Right lung (tissue), 2 donors: ENCODE measurements at regions not wholly inside any gene's neighbourhood (a gene's known extent, or its start where the extent isn't known, plus 50 kb on each side); places are given as distances from the start of the nearest gene placed in this dataset.
"Not testable (repeated sequence)": the region's sequence is repeated elsewhere in the genome, so short reads cannot be mapped to it uniquely, and the experiment has no call there.

Experiments
- DNase-seq, 2 donors: peaks; one replicate each; pipeline ENCODE4 v3.0.0-alpha.2; 2013

- no peak for DNase-seq
Measured at GRCh38 chr4:103499094-103499493, 220.7 kb downstream of the TACR3 start.

DNA sequence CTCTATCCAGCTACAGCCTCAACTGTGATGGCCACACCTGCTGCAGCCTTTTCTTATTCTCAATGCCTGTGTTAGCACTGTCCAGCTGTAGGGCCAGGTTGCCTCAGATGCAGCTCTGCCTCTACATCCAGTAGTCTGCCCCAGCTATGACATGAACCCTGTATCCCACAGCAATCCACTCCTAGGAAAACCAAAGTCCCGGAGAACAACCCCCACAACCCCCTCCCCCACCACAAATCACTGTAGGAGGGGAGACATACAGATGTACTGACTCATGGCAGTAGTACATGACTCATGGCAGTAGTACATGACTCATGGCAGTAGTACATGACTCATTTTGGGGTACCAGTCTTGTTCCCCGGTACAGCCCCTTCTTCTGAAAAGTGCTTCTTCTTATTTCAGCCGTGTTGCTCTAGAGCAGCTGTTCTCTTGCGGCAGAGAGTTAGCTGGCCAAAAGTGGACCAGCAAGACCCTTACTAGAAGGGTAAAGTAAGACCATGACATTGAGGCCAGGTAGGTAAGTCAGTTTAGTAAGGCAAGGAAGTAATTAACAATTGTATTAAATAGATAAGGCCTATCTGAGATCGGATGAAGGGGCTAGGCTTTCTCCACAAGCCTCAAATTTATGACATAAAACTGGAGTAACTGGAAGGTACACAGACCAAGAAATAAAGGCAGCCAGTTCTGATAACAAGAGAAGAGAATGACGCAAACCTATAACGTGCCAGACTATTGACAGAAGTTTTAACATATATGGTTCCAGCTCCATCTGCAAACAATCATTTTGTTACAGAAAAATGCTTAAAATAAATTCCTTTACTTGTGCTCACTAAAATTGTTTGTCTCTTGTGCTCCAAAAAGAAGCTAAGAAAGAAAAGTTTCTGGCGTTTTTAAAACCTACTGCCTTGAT lies 221.4 kb downstream of the TACR3 start:
- DNase-seq: no peak

- DNase-seq: no peak
Measured at GRCh38 chr4:103497692-103498091, 222.1 kb downstream of the TACR3 start.

GRCh38 chr4:103496800-103497199 lies 223.0 kb downstream of the TACR3 start:
- DNase-seq: no peak

GRCh38 chr4:103493450-103494159 lies 226.2 kb downstream of the TACR3 start:
- DNase-seq: no peak

DNA sequence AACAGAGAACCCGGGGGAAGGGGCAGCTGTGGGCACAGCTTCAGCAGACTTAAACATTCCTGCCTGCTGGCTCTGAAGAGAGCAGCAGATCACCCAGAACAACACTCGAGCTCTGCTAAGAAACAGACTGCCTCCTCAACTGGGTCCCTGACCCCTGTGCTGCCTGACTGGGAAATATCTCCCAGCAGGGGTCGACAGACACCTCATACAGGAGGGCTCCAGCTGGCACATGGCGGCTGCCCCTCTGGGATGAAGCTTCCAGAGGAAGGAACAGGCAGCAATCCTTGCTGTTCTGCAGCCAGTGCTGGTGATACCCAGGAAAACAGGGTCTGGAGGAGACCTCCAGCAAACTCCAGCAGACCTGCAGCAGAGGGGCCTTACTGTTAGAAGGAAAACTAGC lies 234.5 kb downstream of the TACR3 start:
- DNase-seq: not testable (repeated sequence)

DNA sequence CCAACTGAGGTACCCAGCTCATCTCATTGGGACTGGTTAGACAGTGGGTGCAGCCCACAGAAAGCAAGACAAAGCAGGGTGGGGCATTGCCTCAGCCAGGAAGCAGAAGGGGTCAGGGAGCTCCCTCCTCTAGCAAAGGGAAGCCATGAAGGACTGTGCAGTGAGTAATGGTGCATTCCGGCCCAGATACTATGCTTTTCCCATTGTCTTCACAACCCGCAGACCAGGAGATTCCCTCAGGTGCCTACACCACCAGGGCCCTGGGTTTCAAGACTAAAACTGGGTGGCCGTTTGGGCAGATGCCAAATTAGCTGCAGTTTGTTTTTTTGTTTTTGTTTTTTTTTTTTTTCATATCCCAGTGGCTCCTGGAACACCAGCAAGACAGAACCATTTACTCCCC lies 235.3 kb downstream of the TACR3 start:
- DNase-seq: no peak

DNA sequence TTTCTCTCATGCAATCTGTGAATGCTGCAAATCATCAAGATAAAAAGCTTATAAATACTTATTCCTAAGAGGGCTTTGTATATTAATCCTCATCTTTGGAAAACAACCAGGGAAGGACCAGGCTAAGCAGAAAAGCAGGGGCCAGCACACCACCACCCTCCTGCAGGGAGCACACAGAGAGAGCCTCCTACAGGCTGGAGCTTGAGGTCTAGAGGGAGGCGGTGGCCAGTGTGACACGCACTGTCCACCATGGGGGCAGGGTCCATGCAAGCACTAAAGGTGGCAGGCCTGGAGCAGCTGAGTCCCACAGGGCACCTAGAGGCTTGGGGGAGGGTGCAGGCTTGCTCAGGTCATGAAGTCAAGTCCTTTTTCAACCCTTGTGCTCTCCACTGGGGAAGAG lies 236.9 kb downstream of the TACR3 start:
- DNase-seq: no peak

DNA sequence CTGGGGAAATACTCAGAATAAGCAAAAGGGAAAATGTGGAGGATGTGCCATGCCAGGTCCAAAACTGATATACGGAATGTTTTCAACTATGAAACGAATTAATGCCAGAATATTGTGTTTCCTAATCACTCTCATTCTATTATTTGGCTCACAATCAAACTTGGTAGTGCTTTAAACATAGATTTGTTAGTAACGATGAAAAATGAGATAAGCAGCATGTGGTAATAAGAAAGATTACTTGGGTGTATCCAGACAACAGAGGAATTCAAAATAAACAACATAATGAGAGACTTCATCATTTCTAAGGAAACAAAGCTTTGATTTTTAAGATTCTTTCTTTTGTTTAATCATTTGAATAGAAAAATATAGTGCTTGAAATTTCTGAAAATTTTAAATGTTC lies 237.3 kb downstream of the TACR3 start:
- no peak for DNase-seq

- no peak for DNase-seq
Measured at GRCh38 chr4:103478734-103479133, 241.1 kb downstream of the TACR3 start.

- no peak for DNase-seq
Measured at GRCh38 chr4:103478210-103478609, 241.6 kb downstream of the TACR3 start.

DNA sequence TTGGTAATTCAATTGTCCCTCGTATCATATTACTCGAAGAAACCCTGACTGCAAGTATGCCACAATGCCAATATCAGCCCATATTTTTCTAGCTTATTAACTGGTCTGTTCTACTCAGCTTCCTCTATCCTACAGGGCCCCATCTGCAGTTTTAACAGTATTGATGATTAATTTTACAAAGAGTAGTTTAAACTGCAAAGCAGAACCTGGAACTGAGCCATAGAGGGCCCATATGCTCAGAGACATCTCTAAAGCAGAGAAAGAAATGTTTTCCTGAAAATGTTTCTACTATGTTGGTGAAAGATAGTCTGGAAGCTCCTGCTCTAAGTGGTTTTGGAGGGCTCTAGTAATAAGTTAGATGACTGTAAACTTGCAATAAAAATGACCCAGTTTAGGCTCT lies 259.4 kb upstream of the CENPE start:
- DNase-seq: no peak

GRCh38 chr4:103451341-103451740 lies 253.2 kb upstream of the CENPE start:
- no peak for DNase-seq

DNA sequence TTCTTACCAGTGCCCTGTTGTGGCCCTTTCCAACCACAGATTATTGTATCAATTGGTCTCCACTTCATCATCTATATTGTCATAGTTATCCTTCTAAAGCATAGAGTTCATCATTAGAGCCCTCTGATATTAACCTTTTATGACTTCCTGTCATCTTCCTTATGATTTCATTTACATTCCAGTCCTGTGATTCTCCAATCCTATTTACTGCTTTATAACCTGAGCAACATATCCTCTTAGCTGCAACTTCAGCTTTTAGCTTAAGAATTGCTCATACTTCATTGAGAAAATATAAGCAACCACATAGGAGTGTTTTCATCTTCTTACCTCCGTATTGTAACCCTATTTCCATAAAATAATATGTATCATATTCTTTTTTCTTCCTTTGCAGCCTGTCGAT lies 252.6 kb upstream of the CENPE start:
- DNase-seq: no peak

DNA sequence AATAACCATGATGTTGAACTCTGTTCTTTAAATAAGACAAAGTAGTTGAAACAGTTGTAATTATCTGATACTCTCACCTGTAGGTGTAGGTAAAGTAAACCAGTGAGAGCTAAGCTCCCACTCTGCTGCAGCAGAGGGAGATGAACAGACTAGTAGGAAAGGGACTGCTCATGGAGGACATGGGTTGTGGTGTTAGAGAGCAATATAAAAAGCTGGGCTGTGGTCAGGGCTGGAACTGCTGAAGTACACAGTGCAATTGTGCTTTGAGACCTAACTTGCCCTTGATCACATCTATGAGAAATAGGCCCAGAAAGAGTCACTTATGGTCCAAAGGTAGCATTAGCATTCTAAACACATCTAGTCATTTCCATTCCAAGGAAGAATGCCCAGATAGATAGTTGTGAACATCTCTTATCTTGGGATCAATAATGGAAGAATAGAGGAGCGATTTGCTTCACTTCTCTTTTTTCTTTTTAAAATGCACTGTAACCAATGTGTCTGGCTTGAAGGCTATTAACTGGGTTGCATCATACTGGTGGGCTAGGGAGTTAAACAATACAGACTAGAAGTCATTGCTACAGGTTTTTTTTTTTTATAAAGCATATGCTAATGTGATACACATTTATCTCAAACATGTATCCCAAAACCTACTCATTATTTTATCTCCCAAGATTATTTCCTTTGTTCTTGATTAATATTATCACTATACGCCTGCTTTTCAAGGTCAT lies 251.3 kb upstream of the CENPE start:
- no peak for DNase-seq

DNA sequence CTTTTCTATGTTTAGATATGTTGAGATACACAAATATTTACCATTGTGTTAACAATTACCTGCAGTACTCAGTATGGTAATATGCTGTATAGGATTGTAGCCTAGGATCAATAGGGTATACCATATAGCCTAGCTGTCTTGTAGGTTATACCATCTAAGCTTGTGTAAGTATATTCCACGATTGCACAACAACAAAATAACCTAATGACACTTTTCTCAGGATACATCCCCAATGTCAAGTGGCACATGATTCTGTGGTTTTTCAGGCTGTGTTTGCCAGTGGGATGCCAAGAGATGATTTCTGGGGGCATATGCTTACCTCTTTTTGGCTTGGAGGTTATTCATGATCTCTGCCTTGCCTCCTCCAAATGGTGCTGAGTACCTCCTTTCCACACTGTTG lies 247.2 kb upstream of the CENPE start:
- no peak for DNase-seq

DNA sequence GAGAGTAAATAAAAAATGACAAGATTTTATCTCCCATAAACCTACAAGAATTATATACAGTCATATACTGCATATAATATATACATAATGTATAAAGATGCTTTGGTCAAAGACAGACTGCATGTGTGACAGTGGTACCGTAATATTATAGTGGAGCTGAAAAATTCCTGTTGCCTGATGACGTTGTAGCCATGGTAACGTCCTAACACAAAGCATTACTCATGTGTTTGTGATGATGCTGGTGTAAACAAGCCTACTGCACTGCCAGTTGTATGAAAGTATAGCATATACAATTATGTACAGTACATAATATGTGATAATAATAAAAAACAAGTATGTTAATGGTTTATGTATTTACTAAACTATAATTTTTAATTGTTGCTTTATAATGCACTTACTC lies 245.2 kb upstream of the CENPE start:
- DNase-seq: no peak

- no peak for DNase-seq
Measured at GRCh38 chr4:103429283-103429682, 231.1 kb upstream of the CENPE start.

DNA sequence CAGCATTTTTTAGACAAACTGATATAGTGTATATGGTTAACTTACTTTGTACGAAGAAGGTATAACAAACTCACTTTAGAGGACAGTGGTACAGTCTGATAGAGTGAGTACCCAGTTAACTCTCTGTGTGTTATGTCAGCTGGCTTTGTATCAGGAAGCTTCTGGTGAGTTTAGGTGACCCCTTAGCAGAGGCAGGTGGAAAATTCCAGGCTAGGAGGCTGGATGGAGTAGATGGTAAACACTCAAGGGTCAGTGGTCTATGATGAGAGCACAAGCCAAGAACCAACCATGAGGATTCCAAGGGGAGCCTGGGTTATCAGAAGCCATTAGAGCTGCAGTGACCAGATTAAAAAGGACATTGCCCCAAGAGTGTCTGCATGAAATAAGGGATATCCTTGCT lies 227.3 kb upstream of the CENPE start:
- DNase-seq: no peak

DNA sequence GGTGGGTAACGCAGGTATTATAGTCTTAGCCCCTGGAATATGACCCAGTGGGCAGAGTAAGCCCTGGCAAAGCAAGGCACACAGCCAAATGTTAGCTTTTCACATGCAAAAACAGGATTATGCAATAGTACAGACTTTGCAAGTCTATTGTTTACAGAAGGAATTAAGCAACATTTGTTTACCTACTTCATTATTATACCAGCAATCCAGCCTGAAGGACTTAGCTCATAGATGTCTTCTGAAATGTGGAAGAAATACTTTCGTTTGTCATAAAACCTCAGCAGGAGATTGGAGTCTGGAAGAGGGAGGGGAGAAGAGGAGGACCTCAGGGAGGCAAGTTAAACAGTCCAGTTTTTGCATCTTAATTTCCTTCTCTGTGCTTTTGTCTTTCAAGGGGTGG lies 226.7 kb upstream of the CENPE start:
- peak in 1 of 2 donors; percentile 12 for DNase-seq

DNA sequence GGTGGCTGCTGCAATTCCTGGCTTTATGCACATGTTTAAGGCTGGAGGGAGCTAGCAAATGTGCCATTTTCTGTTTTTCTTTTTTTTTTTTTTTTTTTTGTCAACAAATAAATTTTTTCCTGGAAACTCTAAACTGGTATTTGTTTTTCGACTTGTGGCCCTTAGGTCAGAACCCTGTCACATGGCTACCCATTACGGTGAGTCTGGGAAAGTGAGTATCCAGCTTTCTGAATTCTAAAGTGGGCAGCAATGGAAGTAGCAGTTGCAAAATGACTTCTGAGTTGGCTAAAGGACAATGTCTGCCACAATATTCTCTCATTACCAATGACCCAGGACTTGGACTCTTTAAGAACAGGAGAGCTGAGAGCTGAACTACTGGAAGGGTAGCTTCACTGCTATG lies 225.1 kb upstream of the CENPE start:
- DNase-seq: no peak

DNA sequence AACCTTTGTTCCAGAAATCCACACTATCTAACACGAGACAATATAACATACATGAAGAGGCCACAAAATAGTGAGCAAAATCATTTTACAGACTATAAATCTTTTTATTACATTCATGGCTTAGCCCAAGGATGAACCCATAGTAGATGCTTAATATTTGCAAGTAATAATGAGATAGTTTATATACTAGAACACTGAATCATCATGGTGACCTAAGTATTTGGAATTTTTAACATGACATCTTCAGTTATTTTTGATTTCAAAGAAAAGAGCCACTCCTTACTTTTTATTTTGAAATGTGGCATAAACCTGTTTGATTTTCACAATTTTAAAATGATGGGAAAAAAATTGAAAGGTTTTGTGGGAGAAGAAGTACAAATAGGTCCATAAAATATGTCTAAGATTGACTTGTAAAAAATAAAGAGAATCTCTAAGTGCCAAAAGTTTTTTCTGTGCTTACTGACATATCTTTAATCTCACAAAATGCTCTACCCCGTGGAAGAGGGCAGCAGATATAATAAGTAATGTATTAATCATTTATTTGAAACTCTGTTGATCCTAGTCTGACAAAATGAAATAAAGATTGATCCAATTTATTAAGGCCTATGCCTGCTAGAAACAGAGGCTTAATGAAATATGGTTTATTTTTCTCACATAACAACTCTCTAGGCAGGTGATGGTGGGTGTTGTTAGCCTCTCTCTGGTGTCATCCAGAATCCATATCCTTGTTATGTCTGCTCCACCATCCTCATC lies 224.5 kb upstream of the CENPE start:
- DNase-seq: no peak
